Stimulated activated CD8-positive, alpha-beta memory T cell treated with anti-CD3 and anti-CD28 coated beads, Interleukin-15, amount 100 ng/mL, for 1 hour (primary cell): ENCODE measurements at regions not wholly inside any gene's neighbourhood (a gene's known extent, or its start where the extent isn't known, plus 50 kb on each side); places are given as distances from the start of the nearest gene placed in this dataset.

Experiments
- DNase-seq: peaks from one replicate; pipeline ENCODE4 v3.0.0-alpha.2; 2020; ENCODE audit warnings: low read depth

DNA sequence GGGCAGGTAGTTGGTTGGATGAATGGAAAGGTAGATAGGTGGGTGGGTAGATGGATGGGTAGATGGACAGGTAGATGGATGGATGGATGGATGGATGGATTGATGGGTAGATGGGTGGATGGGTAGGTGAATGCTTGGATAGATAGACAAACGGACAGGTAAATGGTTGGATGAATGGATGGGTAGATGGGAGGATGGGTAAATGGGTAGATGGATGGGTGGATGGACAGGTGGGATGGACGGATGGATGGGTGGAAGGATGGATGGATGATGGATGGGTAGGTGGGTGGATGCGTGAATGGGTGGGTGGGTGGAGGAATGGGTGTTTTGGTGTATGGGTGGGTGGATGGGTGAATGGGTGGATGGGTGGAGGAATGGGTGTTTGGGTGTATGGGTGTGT is 50.1 kb upstream of the ASAP2 start:
- no peak for DNase-seq

- DNase-seq: no peak
These were observed 52.6 kb upstream of the ASAP2 start for GRCh38 chr2:9154061-9154460.

- no peak for DNase-seq
These were observed 53.0 kb upstream of the ASAP2 start for GRCh38 chr2:9153643-9153980.

DNA sequence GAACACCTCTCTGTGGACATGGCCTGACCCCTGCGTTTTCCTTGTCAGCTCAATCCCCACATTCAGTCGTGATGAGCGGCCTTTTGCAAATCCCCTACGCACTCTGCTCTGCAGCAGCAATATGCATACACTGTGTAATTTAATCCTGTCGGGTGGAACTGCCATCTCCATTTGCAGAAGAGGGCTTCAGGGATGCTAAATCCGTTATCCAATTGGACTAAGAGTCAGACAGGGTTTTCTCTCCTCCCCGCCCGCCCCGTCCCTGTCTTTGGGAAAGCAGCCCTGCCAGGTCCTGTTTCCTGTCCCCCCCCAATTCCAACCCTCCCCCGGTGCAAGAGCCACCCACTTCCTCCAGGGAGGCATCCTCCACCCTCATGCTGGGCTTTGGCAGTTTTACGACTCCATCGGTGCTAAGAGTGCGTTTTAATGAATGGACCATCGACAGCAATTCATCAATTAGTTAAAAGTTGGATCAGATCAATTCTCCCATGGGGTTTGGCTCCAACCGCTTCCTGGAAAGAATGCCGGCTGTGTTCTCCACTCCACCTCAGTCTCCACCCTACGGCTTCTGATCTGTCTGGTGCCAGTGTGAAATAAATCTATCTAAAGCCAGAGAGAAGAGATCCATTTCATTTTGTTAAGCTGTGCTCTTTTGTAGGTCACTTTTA is 53.5 kb upstream of the ASAP2 start:
- DNase-seq: no peak

DNA sequence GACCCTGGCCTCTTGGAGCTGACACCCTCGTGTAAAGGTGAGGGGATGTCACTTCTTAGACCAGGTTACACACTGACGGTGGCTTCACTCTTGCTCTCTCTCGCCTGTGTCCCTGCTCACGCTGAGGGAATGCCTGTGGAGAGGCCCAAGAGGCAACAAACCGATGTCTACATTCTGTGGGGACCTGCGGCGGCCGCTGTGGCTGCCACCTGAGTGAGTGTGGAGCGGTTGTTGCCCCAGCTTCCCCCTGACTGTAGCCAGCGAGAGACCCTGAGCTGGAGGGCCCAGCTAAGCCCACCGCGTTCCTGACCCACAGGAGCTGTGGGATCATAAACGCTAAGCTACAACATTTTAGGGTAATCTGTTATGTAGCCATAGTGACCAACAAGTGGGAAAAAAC is 55.7 kb upstream of the ASAP2 start:
- DNase-seq: no peak

DNA sequence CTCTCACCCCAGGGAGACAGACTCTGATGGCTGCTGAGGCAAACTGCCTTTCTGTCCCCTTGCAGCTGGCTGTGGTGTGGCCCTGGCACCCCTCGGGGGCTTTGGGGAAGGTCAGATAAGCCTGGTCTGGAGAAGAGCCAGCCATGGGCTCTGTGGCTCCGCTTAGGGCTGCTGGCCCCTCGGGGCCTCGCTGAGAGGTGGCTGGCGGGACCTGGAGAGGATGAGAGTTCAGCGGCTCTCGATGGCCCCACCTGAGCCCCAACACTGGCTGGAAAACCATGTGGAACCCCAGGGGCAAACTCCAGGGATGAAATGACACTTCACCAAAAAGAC is 56.1 kb upstream of the ASAP2 start:
- no peak for DNase-seq

- DNase-seq: no peak
These were observed 56.7 kb upstream of the ASAP2 start for GRCh38 chr2:9149726-9150567.

DNA sequence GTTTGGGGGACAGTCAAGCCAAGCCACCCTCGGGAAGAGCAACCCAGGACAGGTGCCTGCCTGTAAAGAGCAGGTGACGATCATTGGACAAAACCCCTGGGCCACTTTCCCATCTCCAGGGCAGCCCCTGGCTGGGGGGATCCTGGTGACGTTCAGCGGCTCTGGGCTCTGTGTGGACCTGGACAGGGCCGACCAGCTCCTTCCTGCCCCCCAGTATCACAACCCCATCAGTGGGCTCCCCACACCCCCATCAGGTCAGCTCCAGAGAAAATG is 57.3 kb upstream of the ASAP2 start:
- DNase-seq: no peak

- DNase-seq: no peak
These were observed 60.0 kb upstream of the ASAP2 start for GRCh38 chr2:9146646-9147045.

DNA sequence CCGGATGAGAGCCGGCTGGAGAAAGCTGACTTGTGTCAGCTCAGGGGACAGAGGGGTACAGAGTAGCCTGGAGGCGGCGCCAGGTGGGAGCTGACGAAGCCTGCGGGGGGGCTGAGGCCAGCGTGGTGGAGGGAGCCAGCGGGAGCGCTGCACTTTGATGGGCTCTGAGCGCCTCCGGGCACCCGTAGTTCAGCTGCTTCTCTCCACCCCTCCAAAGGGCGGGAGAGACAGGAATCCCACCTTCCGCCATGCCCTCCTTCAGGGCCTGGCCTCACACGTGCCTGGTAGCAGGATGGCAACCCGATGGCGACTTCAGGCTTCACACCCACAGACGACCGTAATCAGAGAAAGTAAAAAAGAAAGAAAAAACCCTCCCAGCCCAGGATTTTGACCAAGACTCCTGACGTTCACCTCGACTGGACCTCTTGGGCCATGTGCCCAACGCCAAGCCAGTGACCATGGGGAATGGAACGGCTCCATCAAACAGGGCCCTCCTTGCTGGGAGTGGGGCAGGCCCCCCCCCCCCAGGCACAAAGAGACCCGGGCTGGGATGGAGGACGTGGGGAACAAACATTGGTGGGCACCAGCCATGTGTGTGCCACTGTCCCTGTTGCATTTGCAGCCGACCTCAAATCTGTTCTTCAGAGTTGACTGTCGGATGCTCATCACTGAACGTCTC is 60.7 kb upstream of the ASAP2 start:
- no peak for DNase-seq

DNA sequence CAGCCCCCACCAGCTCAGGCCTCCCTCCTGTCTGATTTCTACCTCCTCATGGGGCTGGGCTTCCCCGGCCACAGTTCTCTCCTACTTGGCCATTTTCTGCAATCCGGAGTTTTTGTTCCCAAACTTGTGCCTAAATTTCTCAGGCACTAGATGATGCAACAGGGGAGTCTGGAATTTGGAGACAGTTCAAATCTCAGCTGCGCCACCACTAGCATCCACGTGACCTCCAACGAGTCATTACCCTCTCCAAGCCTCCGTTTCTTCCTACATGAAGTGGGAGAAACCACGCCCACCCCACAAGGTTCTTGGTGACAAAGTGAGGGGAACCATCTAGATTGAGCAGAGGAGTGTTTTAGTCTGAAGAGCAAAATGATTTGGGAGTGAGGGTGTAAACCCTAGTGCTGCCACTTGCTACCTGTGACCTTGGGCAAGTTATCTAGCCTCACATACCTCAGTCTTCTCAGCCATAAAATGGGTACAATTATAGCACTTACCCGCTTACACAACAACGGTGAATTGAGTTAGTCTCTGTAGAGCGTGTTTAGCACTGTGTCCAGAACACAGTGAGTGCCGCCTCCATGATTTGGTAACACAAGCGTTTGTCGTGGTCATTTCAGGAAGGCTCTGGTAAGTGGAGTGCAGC is 61.4 kb upstream of the ASAP2 start:
- DNase-seq: no peak

DNA sequence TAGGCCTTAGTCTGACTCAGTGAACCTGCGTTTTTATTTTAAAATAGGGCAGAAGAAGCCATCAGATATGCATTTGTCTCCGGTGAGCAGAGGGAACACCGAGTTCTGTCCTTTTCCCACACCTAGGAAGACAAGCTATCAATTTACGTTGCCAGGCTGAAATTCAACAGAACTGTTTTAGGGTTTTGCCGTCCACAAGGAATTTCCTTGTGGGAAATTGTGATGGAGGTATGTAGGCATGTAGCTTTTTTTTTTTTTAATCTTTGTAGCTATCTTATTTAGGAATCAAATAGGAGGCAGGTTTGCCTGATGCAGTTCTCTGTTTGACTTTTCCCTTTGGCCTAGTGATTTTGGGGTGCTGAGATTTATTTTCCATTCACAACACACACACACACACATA is 62.0 kb upstream of the ASAP2 start:
- no peak for DNase-seq

- DNase-seq: no peak
These were observed 62.6 kb upstream of the ASAP2 start for GRCh38 chr2:9144046-9144445.

GRCh38 chr2:9143264-9143815 is 63.3 kb upstream of the ASAP2 start:
- DNase-seq: no peak

DNA sequence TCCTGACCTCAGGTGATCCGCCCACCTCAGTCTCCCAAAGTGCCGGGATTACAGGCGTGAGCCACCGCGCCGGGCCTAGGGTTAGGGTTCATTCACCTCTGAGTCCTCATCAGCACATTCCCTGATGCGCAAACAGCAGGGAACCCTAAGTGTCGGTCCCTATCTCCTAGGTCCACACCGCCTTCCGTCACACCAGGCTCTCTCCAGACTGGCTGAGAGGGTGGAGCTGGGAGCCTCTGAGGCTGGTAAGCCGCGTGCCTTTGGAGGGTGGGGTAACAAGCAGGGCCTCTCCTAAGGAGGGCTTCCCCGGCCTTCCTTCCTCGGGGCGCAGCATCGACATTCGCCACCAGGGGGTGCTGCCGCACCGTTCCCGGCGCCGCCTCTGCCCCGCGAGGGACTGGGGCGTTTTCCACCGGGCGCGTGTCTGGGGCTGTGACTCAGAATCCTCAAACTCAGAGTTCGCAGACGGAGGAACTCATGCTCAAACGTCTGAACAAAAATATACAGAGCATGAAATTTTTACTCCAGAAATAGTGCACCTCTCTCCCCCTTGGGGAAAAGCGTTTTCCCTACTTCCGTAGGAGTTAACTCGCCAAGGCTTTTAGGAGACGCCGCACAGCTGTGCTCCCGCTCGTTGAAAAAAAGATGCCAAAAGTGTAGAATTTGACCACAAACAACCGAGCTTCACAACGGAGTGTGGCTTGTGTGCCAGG is 63.9 kb upstream of the ASAP2 start:
- peak; percentile 65 for DNase-seq

GRCh38 chr2:9141706-9142460 is 64.7 kb upstream of the ASAP2 start:
- DNase-seq: no peak

- DNase-seq: no peak
These were observed 65.4 kb upstream of the ASAP2 start for GRCh38 chr2:9141091-9141667.

GRCh38 chr2:9140645-9141044 is 66.0 kb upstream of the ASAP2 start:
- no peak for DNase-seq

- DNase-seq: peak; percentile 23
These were observed 66.8 kb upstream of the ASAP2 start for GRCh38 chr2:9139491-9140443.
